Endothelial cell of umbilical vein (primary cell): ENCODE measurements at regions not wholly inside any gene's neighbourhood (a gene's known extent, or its start where the extent isn't known, plus 50 kb on each side); places are given as distances from the start of the nearest gene placed in this dataset.

Source experiments
- BruUV-seq: library from RNA; stranded (reverse); fragments of 400-500 nt; replicated peaks from 2 replicates; lab custom pipeline; 2021; lab: Mats Ljungman, UMichigan
- CTCF ChIA-PET: fragments of 300-600, 350-600 bp; sonication (Branson Sonifier 250); formaldehyde crosslinking; loops from one replicate; lab custom pipeline; 2021; ENCODE audit warnings: antibody characterized with exemption, inconsistent platforms; lab: Charles Lee
- POLR2A ChIA-PET: fragments of 300-600, 350-600 bp; sonication (Branson Sonifier 250); formaldehyde crosslinking; loops from one replicate; lab custom pipeline; 2021; ENCODE audit warnings: antibody characterized with exemption, inconsistent platforms; lab: Charles Lee
- DNase-seq: peaks from one replicate; pipeline ENCODE4 v3.0.0-alpha.2; 2011; ENCODE audit warnings: low read depth, low spot score
- FAIRE-seq: peaks from 2 replicates; lab custom pipeline; 2011; peaks lifted over from hg19 to GRCh38; lab: Jason Lieb, UNC
- H2AFZ ChIP-seq: 2 replicates; pipeline ENCODE4 v1.6.0; 2012; ENCODE audit warnings: low read depth, low read length, control low read depth, inconsistent platforms
- H3K27ac ChIP-seq: 2 replicates; pipeline ENCODE4 v1.5.1; 2011; ENCODE audit warnings: low read depth, mild to moderate bottlenecking, control low read depth, low read length, moderate library complexity; ENCODE audit not compliant: insufficient read depth
- H3K27me3 ChIP-seq, 2 experiments: 2 replicates each; pipeline versions ENCODE4 v1.6.0 to v1.6.1; 2011; ENCODE audit warnings: low read length in 2 of 2, mixed read lengths in 1 of 2; ENCODE audit not compliant: control insufficient read depth in 2 of 2, insufficient read depth in 2 of 2
- H3K36me3 ChIP-seq, 2 experiments: 2 replicates in 1 of 2; 3 replicates in 1 of 2; pipeline ENCODE4 v1.5.1; 2011; ENCODE audit warnings: low read length in 2 of 2, mild to moderate bottlenecking in 1 of 2, moderate library complexity in 1 of 2; ENCODE audit not compliant: control insufficient read depth in 2 of 2, insufficient read depth in 2 of 2; ENCODE audit errors: extremely low read depth in 1 of 2
- H3K4me1 ChIP-seq: 3 replicates; pipeline ENCODE4 v1.5.1; 2011; ENCODE audit warnings: mild to moderate bottlenecking, low read length; ENCODE audit not compliant: control insufficient read depth, insufficient read depth; ENCODE audit errors: extremely low read depth
- H3K4me2 ChIP-seq: 2 replicates; pipeline ENCODE4 v1.6.1; 2011; ENCODE audit warnings: low read length, control low read depth, mixed read lengths; ENCODE audit not compliant: insufficient read depth
- H3K4me3 ChIP-seq, 3 experiments: fragments of 200-600 bp in 1 of 3; sonication (generic), shearing (Covaris generic) in 1 of 3; replicated peaks in 1 of 3; 2 replicates each; pipeline ENCODE4 v1.5.1; 2011 to 2016; ENCODE audit warnings: control low read depth in 3 of 3, low read length in 3 of 3, mild to moderate bottlenecking in 2 of 3, inconsistent platforms in 1 of 3, low read depth in 1 of 3, moderate library complexity in 1 of 3; ENCODE audit not compliant: insufficient read depth in 1 of 3
- H3K79me2 ChIP-seq: 2 replicates; pipeline ENCODE4 v1.6.0; 2012; ENCODE audit warnings: low read length, inconsistent platforms; ENCODE audit not compliant: control insufficient read depth, insufficient read depth
- H3K9ac ChIP-seq: replicated peaks from 2 replicates; pipeline ENCODE3; 2011; ENCODE audit warnings: low read length, control low read depth; ENCODE audit not compliant: insufficient read depth; ENCODE audit errors: extremely low read depth
- H3K9me1 ChIP-seq: replicated peaks from 3 replicates; pipeline ENCODE4 v1.6.0; 2011; ENCODE audit warnings: mild to moderate bottlenecking, low read length; ENCODE audit not compliant: control insufficient read depth, insufficient read depth; ENCODE audit errors: extremely low read depth
- H3K9me3 ChIP-seq: replicated peaks from 2 replicates; pipeline ENCODE4 v1.5.1; 2012; ENCODE audit warnings: low read length, inconsistent platforms; ENCODE audit not compliant: control insufficient read depth, insufficient read depth
- H4K20me1 ChIP-seq: replicated peaks from 2 replicates; pipeline ENCODE3; 2011; ENCODE audit warnings: mild to moderate bottlenecking, low read length; ENCODE audit not compliant: control insufficient read depth, insufficient read depth; ENCODE audit errors: extremely low read depth
- EZH2 ChIP-seq: IDR thresholded peaks from 2 replicates; pipeline ENCODE4 v1.6.1; 2012; ENCODE audit warnings: borderline replicate concordance, low read depth, mild to moderate bottlenecking, moderate library complexity, low read length, inconsistent platforms; ENCODE audit not compliant: severe bottlenecking
- FOS ChIP-seq: IDR thresholded peaks from 2 replicates; pipeline ENCODE4 v1.6.1; 2011; ENCODE audit warnings: mild to moderate bottlenecking, low read length, moderate library complexity, borderline replicate concordance; ENCODE audit not compliant: insufficient read depth
- GATA2 ChIP-seq: IDR thresholded peaks from 2 replicates; pipeline ENCODE4 v1.7.0; 2011; ENCODE audit warnings: low read depth, mild to moderate bottlenecking, moderate library complexity, mixed read lengths, low read length; ENCODE audit not compliant: insufficient read length, insufficient read depth
- JUN ChIP-seq: IDR thresholded peaks from 2 replicates; pipeline ENCODE4 v1.6.1; 2011; ENCODE audit warnings: borderline replicate concordance, low read depth; ENCODE audit not compliant: insufficient read length, insufficient read depth
- MYC ChIP-seq: IDR thresholded peaks from one replicate; pipeline ENCODE4 v1.6.1; 2011; ENCODE audit warnings: mild to moderate bottlenecking, low read depth, low read length
- POLR2A ChIP-seq: IDR thresholded peaks from 2 replicates; pipeline ENCODE4 v1.6.1; 2012; ENCODE audit warnings: low read depth, mild to moderate bottlenecking, control low read depth, low read length
- POLR2AphosphoS5 ChIP-seq: IDR thresholded peaks from 2 replicates; pipeline ENCODE4 v1.6.1; 2012; ENCODE audit warnings: low read depth, mild to moderate bottlenecking, control low read depth, low read length, moderate library complexity; ENCODE audit not compliant: insufficient read depth
- dilution Hi-C: fragments of 300-500 bp; cut with MboI; formaldehyde crosslinking; loops from one replicate; pipeline ENCODE4 v1.15.0; 2019; ENCODE audit warnings: low sequenced_read_pairs; ENCODE audit not compliant: extremely low pct_ligation_motif_present
- intact Hi-C: fragments of 100-400 bp; cut with micrococcal nuclease; formaldehyde crosslinking; loops from one replicate; pipeline ENCODE4 v1.10.0; 2022
- TF ChIP-seq, protein P1 (sequence below): IDR thresholded peaks from 2 replicates; pipeline ENCODE4 v1.6.1; 2011; ENCODE audit not compliant: insufficient read depth, insufficient read length
- TF ChIP-seq, protein P2 (sequence below), 2 donors: IDR thresholded peaks; 1 replicate in 1 of 2; 2 replicates in 1 of 2; pipeline ENCODE4 v1.5.1; 2011; ENCODE audit warnings: low read length in 2 of 2, mild to moderate bottlenecking in 2 of 2, moderate library complexity in 2 of 2, control low read depth in 1 of 2, inconsistent platforms in 1 of 2, low read depth in 1 of 2; ENCODE audit not compliant: insufficient read depth in 1 of 2; ENCODE audit errors: extremely low read depth in 1 of 2

DNA sequence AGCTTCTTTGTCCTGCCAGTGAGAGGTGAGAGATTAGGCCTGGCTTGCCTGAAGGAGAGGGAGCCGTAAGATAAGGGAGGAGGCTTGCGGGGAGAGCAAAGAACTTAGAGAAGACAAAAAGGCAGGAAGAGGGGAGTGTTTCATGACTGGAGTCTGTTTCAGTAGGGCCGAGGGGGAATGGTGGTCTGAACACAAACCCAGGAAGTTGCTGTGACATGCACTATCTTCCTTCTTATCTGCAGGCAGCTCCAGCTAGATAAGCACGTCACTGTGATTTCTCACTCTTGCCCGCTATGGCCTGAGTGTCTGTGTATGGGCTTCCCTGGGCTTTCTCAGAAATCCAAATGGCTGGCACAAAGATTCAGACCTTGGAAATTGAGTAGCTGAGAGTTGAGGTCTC lies 307.5 kb upstream of the CLINT1 start:
- POLR2A ChIA-PET = no interaction called here
- dilution Hi-C loops = no loop called here
- BruUV-seq = no TSS peak

More for the DNA sequence above, 307.5 kb upstream of the CLINT1 start:
- Histone ChIP-seq H2AFZ (no peak overlapping the region), H3K9me3 (no peaks in the 10 kb centered on the region), H3K79me2 (no peaks in the 10 kb centered on the region), H3K4me3 (no peak overlapping the region), H4K20me1 (no peaks in the 10 kb centered on the region), H3K36me3 (no peaks in the 10 kb centered on the region), H3K27me3 (no peaks in the 10 kb centered on the region), H3K27ac (no peak overlapping the region), H3K9me1 (no peaks in the 10 kb centered on the region), H3K9ac (no peak overlapping the region), H3K4me2 (no peak overlapping the region), H3K4me1 (peaks cover 2% of the 10 kb centered on the region)
- intact Hi-C loops = no loop called here
- CTCF ChIA-PET = interaction anchor here (1.4 to 1.9 kb wide), 3 partner anchors 10 to 940 kb away, joined by 4 to 7 read pairs (median 4); no protein-coding TSS in a partner anchor
- FAIRE-seq = no peak
- TF ChIP-seq POLR2AphosphoS5 (no peak), POLR2A (no peak), MYC (no peak), EZH2 (no peak), FOS (no peak), JUN (no peak), GATA2 (no peak)
- TF ChIP-seq, protein P1, sequence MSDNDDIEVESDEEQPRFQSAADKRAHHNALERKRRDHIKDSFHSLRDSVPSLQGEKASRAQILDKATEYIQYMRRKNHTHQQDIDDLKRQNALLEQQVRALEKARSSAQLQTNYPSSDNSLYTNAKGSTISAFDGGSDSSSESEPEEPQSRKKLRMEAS = no peak
- TF ChIP-seq, protein P2, sequence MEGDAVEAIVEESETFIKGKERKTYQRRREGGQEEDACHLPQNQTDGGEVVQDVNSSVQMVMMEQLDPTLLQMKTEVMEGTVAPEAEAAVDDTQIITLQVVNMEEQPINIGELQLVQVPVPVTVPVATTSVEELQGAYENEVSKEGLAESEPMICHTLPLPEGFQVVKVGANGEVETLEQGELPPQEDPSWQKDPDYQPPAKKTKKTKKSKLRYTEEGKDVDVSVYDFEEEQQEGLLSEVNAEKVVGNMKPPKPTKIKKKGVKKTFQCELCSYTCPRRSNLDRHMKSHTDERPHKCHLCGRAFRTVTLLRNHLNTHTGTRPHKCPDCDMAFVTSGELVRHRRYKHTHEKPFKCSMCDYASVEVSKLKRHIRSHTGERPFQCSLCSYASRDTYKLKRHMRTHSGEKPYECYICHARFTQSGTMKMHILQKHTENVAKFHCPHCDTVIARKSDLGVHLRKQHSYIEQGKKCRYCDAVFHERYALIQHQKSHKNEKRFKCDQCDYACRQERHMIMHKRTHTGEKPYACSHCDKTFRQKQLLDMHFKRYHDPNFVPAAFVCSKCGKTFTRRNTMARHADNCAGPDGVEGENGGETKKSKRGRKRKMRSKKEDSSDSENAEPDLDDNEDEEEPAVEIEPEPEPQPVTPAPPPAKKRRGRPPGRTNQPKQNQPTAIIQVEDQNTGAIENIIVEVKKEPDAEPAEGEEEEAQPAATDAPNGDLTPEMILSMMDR (IDR thresholded peaks at IDR 0.05; ENCODE audit: extremely low read depth in 1 of 2, insufficient read depth in 1 of 2, low read depth in 1 of 2, low read length in 2 of 2) = no peak
- DNase-seq = no peak
